ENCODE measurements at regions not wholly inside any gene's neighbourhood (a gene's known extent, or its start where the extent isn't known, plus 50 kb on each side); places are given as distances from the start of the nearest gene placed in this dataset.

- Histone ChIP-seq H3K4me3 (ENCODE audit: low read length in 2 of 2) (no peak overlapping the region), H3K14ac (ENCODE audit: low read length) (peak overlapping the region; percentile 66), H2BK5ac (ENCODE audit: low read length) (no peak overlapping the region), H3K4me2 (ENCODE audit: insufficient read depth, low read length, poor library complexity, severe bottlenecking) (no peak overlapping the region), H3K23ac (ENCODE audit: low read depth, low read length, poor library complexity) (no peak overlapping the region), H3K4ac (ENCODE audit: low read length) (no peak overlapping the region), H3K18ac (ENCODE audit: low read length) (peak overlapping the region; percentile 56), H4K8ac (ENCODE audit: low read depth, low read length) (no peak overlapping the region), H2BK15ac (ENCODE audit: low read length) (peak overlapping the region; percentile 11), H3K36me3 (replicated peaks in 1 of 2; ENCODE audit: control insufficient read depth in 2 of 2, insufficient read depth in 2 of 2, low read length in 2 of 2) (no peaks in the 10 kb centered on the region), H4K91ac (ENCODE audit: low read depth, low read length, poor library complexity) (no peak overlapping the region), H3K27me3 (ENCODE audit: control insufficient read depth in 3 of 3, insufficient read depth in 3 of 3, low read depth in 1 of 3, low read length in 3 of 3) (peaks cover 0 to 27% (median 0%) of the 10 kb centered on the region in 3 experiments), H2BK12ac (ENCODE audit: low read length) (no peak overlapping the region), H2AK5ac (ENCODE audit: low read depth, low read length) (no peak overlapping the region), H2AFZ (ENCODE audit: low read length) (no peak overlapping the region), H3K79me1 (ENCODE audit: low read depth, low read length) (peaks cover 1% of the 10 kb centered on the region), H3K27ac (replicated peaks; ENCODE audit: low read length) (no peak overlapping the region), H3K4me1 (ENCODE audit: control insufficient read depth in 2 of 2, insufficient read depth in 1 of 2, low read depth in 1 of 2, low read length in 2 of 2) (no peaks in the 10 kb centered on the region), H3K9me3 (replicated peaks in 1 of 2; ENCODE audit: control insufficient read depth in 2 of 2, insufficient read depth in 1 of 2, low read depth in 1 of 2, low read length in 2 of 2) (peaks cover 0 to 4% of the 10 kb centered on the region in 2 donors), H2BK120ac (ENCODE audit: low read depth, low read length) (no peak overlapping the region), H3K9ac (ENCODE audit: low read depth, low read length, poor library complexity) (no peak overlapping the region)
- no peak for DNase-seq (ENCODE audit: low spot score)
- WGBS, 2 donors (ENCODE audit: extremely low coverage in 2 of 2, insufficient read length in 2 of 2, insufficient replicate concordance in 1 of 2), result no CpG with 5 or more reads among the region's 9 CpGs
These were observed 93.5 kb downstream of the ERMARD start for GRCh38 chr6:169844946-169845345.

DNA sequence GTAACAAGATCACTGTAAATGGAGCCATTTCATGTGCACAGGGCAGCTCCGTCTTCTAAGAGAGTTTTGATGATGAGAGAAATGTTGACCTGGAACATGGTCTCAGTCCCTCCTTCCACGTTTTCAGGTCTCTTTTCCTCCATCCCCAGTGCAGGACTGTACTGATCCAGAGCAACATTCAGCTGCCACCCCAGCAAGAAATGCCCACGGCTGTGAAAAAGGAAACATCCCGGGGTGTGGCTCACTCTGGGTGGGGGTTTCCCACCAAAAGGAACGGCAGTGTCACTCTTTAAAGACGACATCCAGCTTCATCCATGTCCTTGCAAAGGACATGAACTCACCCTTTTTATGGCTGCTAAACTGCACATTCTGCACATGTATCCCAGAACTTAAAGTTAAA is 92.6 kb downstream of the ERMARD start:
- Histone ChIP-seq H3K4me2 (ENCODE audit: insufficient read depth, low read length, poor library complexity, severe bottlenecking) (no peak overlapping the region), H2BK15ac (ENCODE audit: low read length) (no peak overlapping the region), H3K79me1 (ENCODE audit: low read depth, low read length) (peaks cover 3% of the 10 kb centered on the region), H2BK5ac (ENCODE audit: low read length) (no peak overlapping the region), H3K23ac (ENCODE audit: low read depth, low read length, poor library complexity) (no peak overlapping the region), H3K27ac (replicated peaks; ENCODE audit: low read length) (no peak overlapping the region), H3K9me3 (replicated peaks in 1 of 2; ENCODE audit: control insufficient read depth in 2 of 2, insufficient read depth in 1 of 2, low read depth in 1 of 2, low read length in 2 of 2) (peaks cover 0 to 4% of the 10 kb centered on the region in 2 donors), H3K36me3 (replicated peaks in 1 of 2; ENCODE audit: control insufficient read depth in 2 of 2, insufficient read depth in 2 of 2, low read length in 2 of 2) (no peaks in the 10 kb centered on the region), H2BK120ac (ENCODE audit: low read depth, low read length) (no peak overlapping the region), H2AFZ (ENCODE audit: low read length) (no peak overlapping the region), H3K4ac (ENCODE audit: low read length) (no peak overlapping the region), H3K4me3 (ENCODE audit: low read length in 2 of 2) (no peak overlapping the region), H3K4me1 (ENCODE audit: control insufficient read depth in 2 of 2, insufficient read depth in 1 of 2, low read depth in 1 of 2, low read length in 2 of 2) (no peaks in the 10 kb centered on the region), H3K9ac (ENCODE audit: low read depth, low read length, poor library complexity) (no peak overlapping the region), H2AK5ac (ENCODE audit: low read depth, low read length) (no peak overlapping the region), H3K18ac (ENCODE audit: low read length) (no peak overlapping the region), H2BK12ac (ENCODE audit: low read length) (no peak overlapping the region), H4K91ac (ENCODE audit: low read depth, low read length, poor library complexity) (no peak overlapping the region), H3K14ac (ENCODE audit: low read length) (no peak overlapping the region), H3K27me3 (ENCODE audit: control insufficient read depth in 3 of 3, insufficient read depth in 3 of 3, low read depth in 1 of 3, low read length in 3 of 3) (peaks cover 0 to 27% (median 0%) of the 10 kb centered on the region in 3 experiments), H4K8ac (ENCODE audit: low read depth, low read length) (no peak overlapping the region)
- no peak for DNase-seq (ENCODE audit: low spot score)
- WGBS, 2 donors (ENCODE audit: extremely low coverage in 2 of 2, insufficient read length in 2 of 2, insufficient replicate concordance in 1 of 2), result no CpG with 5 or more reads among the region's 6 CpGs

- no peak overlapping the region for H2BK120ac ChIP-seq (ENCODE audit: low read depth, low read length)
These were observed 91.7 kb downstream of the ERMARD start for GRCh38 chr6:169843110-169843509.

GRCh38 chr6:169841907-169842606 is 90.6 kb downstream of the ERMARD start:
- no peak overlapping the region for H2BK120ac ChIP-seq (ENCODE audit: low read depth, low read length)
- no peak overlapping the region for H2AK5ac ChIP-seq (ENCODE audit: low read depth, low read length)
- no peak overlapping the region for H3K4ac ChIP-seq (ENCODE audit: low read length)
- H3K4me2 ChIP-seq (ENCODE audit: insufficient read depth, low read length, poor library complexity, severe bottlenecking), result no peak overlapping the region
- no peak overlapping the region for H3K9ac ChIP-seq (ENCODE audit: low read depth, low read length, poor library complexity)
- DNase-seq (ENCODE audit: low spot score), result no peak
- no CpG with 5 or more reads among the region's 13 CpGs for WGBS, 2 donors (ENCODE audit: extremely low coverage in 2 of 2, insufficient read length in 2 of 2, insufficient replicate concordance in 1 of 2)
- no peak overlapping the region for H2BK15ac ChIP-seq (ENCODE audit: low read length)
- no peaks in the 10 kb centered on the region for H3K36me3 ChIP-seq (replicated peaks in 1 of 2; ENCODE audit: control insufficient read depth in 2 of 2, insufficient read depth in 2 of 2, low read length in 2 of 2)
- H4K91ac ChIP-seq (ENCODE audit: low read depth, low read length, poor library complexity), result no peak overlapping the region
- no peak overlapping the region for H3K14ac ChIP-seq (ENCODE audit: low read length)
- no peaks in the 10 kb centered on the region for H3K9me3 ChIP-seq (replicated peaks in 1 of 2; ENCODE audit: control insufficient read depth in 2 of 2, insufficient read depth in 1 of 2, low read depth in 1 of 2, low read length in 2 of 2)
- H2BK5ac ChIP-seq (ENCODE audit: low read length), result no peak overlapping the region
- H3K4me1 ChIP-seq (ENCODE audit: control insufficient read depth in 2 of 2, insufficient read depth in 1 of 2, low read depth in 1 of 2, low read length in 2 of 2), result no peaks in the 10 kb centered on the region
- H3K4me3 ChIP-seq (ENCODE audit: low read length in 2 of 2), result no peak overlapping the region
- no peak overlapping the region for H3K27ac ChIP-seq (replicated peaks; ENCODE audit: low read length)
- peaks cover 3% of the 10 kb centered on the region for H3K79me1 ChIP-seq (ENCODE audit: low read depth, low read length)
- H3K27me3 ChIP-seq (ENCODE audit: control insufficient read depth in 3 of 3, insufficient read depth in 3 of 3, low read depth in 1 of 3, low read length in 3 of 3), result peaks cover 0 to 34% (median 0%) of the 10 kb centered on the region in 3 experiments
- H3K23ac ChIP-seq (ENCODE audit: low read depth, low read length, poor library complexity), result no peak overlapping the region
- H3K18ac ChIP-seq (ENCODE audit: low read length), result no peak overlapping the region
- H2AFZ ChIP-seq (ENCODE audit: low read length), result no peak overlapping the region
- no peak overlapping the region for H4K8ac ChIP-seq (ENCODE audit: low read depth, low read length)
- no peak overlapping the region for H2BK12ac ChIP-seq (ENCODE audit: low read length)

More at GRCh38 chr6:169843110-169843509, 91.7 kb downstream of the ERMARD start:
- no peak overlapping the region for H3K27ac ChIP-seq (replicated peaks; ENCODE audit: low read length)
- no peaks in the 10 kb centered on the region for H3K4me1 ChIP-seq (ENCODE audit: control insufficient read depth in 2 of 2, insufficient read depth in 1 of 2, low read depth in 1 of 2, low read length in 2 of 2)
- no peak overlapping the region for H3K18ac ChIP-seq (ENCODE audit: low read length)
- H2AK5ac ChIP-seq (ENCODE audit: low read depth, low read length), result no peak overlapping the region
- H3K79me1 ChIP-seq (ENCODE audit: low read depth, low read length), result peaks cover 3% of the 10 kb centered on the region
- no peaks in the 10 kb centered on the region for H3K36me3 ChIP-seq (replicated peaks in 1 of 2; ENCODE audit: control insufficient read depth in 2 of 2, insufficient read depth in 2 of 2, low read length in 2 of 2)
- H3K14ac ChIP-seq (ENCODE audit: low read length), result no peak overlapping the region
- no peak overlapping the region for H3K4me2 ChIP-seq (ENCODE audit: insufficient read depth, low read length, poor library complexity, severe bottlenecking)
- no peak overlapping the region for H2BK15ac ChIP-seq (ENCODE audit: low read length)
- no peak for DNase-seq (ENCODE audit: low spot score)
- no peak overlapping the region for H3K23ac ChIP-seq (ENCODE audit: low read depth, low read length, poor library complexity)
- H2BK5ac ChIP-seq (ENCODE audit: low read length), result no peak overlapping the region
- no peak overlapping the region for H4K8ac ChIP-seq (ENCODE audit: low read depth, low read length)
- no peak overlapping the region for H3K9ac ChIP-seq (ENCODE audit: low read depth, low read length, poor library complexity)
- H2BK12ac ChIP-seq (ENCODE audit: low read length), result no peak overlapping the region
- peaks cover 0 to 4% of the 10 kb centered on the region in 2 donors for H3K9me3 ChIP-seq (replicated peaks in 1 of 2; ENCODE audit: control insufficient read depth in 2 of 2, insufficient read depth in 1 of 2, low read depth in 1 of 2, low read length in 2 of 2)
- H4K91ac ChIP-seq (ENCODE audit: low read depth, low read length, poor library complexity), result no peak overlapping the region
- H3K27me3 ChIP-seq (ENCODE audit: control insufficient read depth in 3 of 3, insufficient read depth in 3 of 3, low read depth in 1 of 3, low read length in 3 of 3), result peaks cover 0 to 27% (median 0%) of the 10 kb centered on the region in 3 experiments
- WGBS, 2 donors (ENCODE audit: extremely low coverage in 2 of 2, insufficient read length in 2 of 2, insufficient replicate concordance in 1 of 2), result no CpG with 5 or more reads among the region's 5 CpGs
- H2AFZ ChIP-seq (ENCODE audit: low read length), result no peak overlapping the region
- H3K4ac ChIP-seq (ENCODE audit: low read length), result no peak overlapping the region
- H3K4me3 ChIP-seq (ENCODE audit: low read length in 2 of 2), result no peak overlapping the region
